Ovary (tissue), 3 donors: ENCODE measurements at regions not wholly inside any gene's neighbourhood (a gene's known extent, or its start where the extent isn't known, plus 50 kb on each side); places are given as distances from the start of the nearest gene placed in this dataset.

Source experiments
- CTCF ChIP-seq, 3 donors: fragments of 450-650 bp in 2 of 3; fragments of 200-600 bp in 1 of 3; IDR thresholded peaks; one replicate each; pipeline versions ENCODE4 v1.5.1 to v1.8.0; 2016 to 2022; ENCODE audit warnings: antibody characterized with exemption in 3 of 3, mild to moderate bottlenecking in 1 of 3
- EP300 ChIP-seq: sonication (generic); formaldehyde crosslinking; IDR thresholded peaks from one replicate; pipeline ENCODE4 v1.6.1; 2017; ENCODE audit warnings: antibody characterized with exemption
- POLR2A ChIP-seq: fragments of 450-650 bp; IDR thresholded peaks from one replicate; pipeline ENCODE4 v1.6.1; 2017; ENCODE audit warnings: antibody characterized with exemption, mild to moderate bottlenecking, moderate library complexity
- donor health status: DM: no; HTN: no; CAD: no.

DNA sequence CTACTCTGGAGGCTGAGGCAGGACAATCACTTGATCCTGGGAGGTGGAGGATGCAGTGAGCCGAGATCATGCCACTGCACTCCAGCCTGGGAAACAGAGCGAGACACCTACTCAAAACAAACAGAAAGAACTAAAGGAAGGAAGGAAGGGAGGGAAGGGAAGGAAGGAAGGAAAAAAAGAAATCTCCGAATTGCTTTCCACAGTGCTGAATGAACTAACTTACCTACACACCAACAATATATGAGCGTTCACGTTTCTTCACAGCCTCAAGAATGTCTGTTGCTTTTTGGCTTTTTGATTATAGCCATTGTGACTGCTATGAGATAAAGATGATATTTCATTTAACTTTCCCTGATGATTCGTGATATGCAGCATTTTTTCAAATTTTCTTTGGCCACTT, 1343.7 kb downstream of the LRFN5 start:
- TF ChIP-seq CTCF (IDR thresholded peaks at IDR 0.05): no peak
- no peak for TF ChIP-seq POLR2A
- TF ChIP-seq EP300: no peak
